Anterior cingulate cortex (tissue), 58 donors: ENCODE measurements at regions not wholly inside any gene's neighbourhood (a gene's known extent, or its start where the extent isn't known, plus 50 kb on each side); places are given as distances from the start of the nearest gene placed in this dataset.
"Not testable (repeated sequence)": the region's sequence is repeated elsewhere in the genome, so short reads cannot be mapped to it uniquely, and the experiment has no call there.

Source experiments
- DNase-seq, 58 donors: peaks; one replicate each; lab custom pipeline; 2025; lab: John Stamatoyannopoulos, UW

GRCh38 chr10:45564303-45564959 is 108.1 kb downstream of the ZFAND4 start:
- no peak for DNase-seq

GRCh38 chr10:45561952-45562351 is 110.6 kb downstream of the ZFAND4 start:
- DNase-seq = no peak

- no peak for DNase-seq
These were observed 112.3 kb downstream of the ZFAND4 start for GRCh38 chr10:45560262-45560661.

GRCh38 chr10:45558425-45558824 is 114.1 kb downstream of the ZFAND4 start:
- DNase-seq = peak in 1 of 58 donors; percentile 21

- DNase-seq = no peak
These were observed 115.2 kb downstream of the ZFAND4 start for GRCh38 chr10:45557275-45557905.

GRCh38 chr10:45555795-45556194 is 116.8 kb downstream of the ZFAND4 start:
- no peak for DNase-seq

- DNase-seq = not testable (repeated sequence)
These were observed 117.2 kb downstream of the ZFAND4 start for GRCh38 chr10:45555332-45555731.

- DNase-seq = no peak
These were observed 119.0 kb downstream of the ZFAND4 start for GRCh38 chr10:45553613-45554012.

GRCh38 chr10:45553155-45553554 is 119.4 kb downstream of the ZFAND4 start:
- no peak for DNase-seq

- DNase-seq = no peak
These were observed 120.1 kb downstream of the ZFAND4 start for GRCh38 chr10:45552476-45552875.

- DNase-seq = no peak
These were observed 121.4 kb downstream of the ZFAND4 start for GRCh38 chr10:45550903-45551786.

GRCh38 chr10:45548068-45548467 is 124.5 kb downstream of the ZFAND4 start:
- DNase-seq = no peak

- DNase-seq = no peak
These were observed 125.4 kb downstream of the ZFAND4 start for GRCh38 chr10:45547207-45547606.

GRCh38 chr10:45545150-45545549 is 127.4 kb downstream of the ZFAND4 start:
- no peak for DNase-seq

GRCh38 chr10:45544191-45544590 is 128.4 kb downstream of the ZFAND4 start:
- no peak for DNase-seq

GRCh38 chr10:45541032-45541431 is 131.5 kb downstream of the ZFAND4 start:
- DNase-seq = not testable (repeated sequence)

- DNase-seq = not testable (repeated sequence)
These were observed 132.0 kb downstream of the ZFAND4 start for GRCh38 chr10:45540589-45540988.

- DNase-seq = not testable (repeated sequence)
These were observed 133.0 kb downstream of the ZFAND4 start for GRCh38 chr10:45539569-45539968.

GRCh38 chr10:45534572-45534971 is 138.0 kb downstream of the ZFAND4 start:
- DNase-seq = no peak

GRCh38 chr10:45532480-45532879 is 140.1 kb downstream of the ZFAND4 start:
- no peak for DNase-seq

- no peak for DNase-seq
These were observed 146.2 kb downstream of the ZFAND4 start for GRCh38 chr10:45526309-45526905.
